ENCODE measurements at regions not wholly inside any gene's neighbourhood (a gene's known extent, or its start where the extent isn't known, plus 50 kb on each side); places are given as distances from the start of the nearest gene placed in this dataset.

DNA sequence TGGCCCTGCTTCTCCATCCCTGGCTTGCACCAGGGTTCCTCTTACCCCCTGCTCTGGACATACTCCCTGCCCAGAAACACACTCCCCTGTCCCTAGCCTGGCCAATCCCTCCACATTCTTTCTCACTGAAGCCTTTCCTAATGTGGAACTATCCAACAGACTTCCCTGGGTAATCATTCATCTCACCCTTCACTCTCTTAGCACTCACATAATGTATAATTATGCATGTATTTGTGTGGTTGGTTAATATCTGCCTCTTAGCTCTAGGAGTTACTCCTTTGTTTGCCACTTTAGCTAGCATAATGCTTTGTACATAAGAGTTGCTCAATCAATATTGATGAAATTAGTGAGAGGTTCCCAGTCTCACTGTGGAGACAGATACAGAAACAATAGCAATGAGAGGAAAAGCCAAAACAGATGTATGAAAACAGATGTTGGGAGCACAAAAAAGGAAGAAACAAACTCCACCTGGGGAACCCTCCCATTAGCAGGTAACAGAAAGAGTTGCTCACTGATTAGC is 76.9 kb upstream of the WARS2 start:
- TF ChIP-seq, protein P1, sequence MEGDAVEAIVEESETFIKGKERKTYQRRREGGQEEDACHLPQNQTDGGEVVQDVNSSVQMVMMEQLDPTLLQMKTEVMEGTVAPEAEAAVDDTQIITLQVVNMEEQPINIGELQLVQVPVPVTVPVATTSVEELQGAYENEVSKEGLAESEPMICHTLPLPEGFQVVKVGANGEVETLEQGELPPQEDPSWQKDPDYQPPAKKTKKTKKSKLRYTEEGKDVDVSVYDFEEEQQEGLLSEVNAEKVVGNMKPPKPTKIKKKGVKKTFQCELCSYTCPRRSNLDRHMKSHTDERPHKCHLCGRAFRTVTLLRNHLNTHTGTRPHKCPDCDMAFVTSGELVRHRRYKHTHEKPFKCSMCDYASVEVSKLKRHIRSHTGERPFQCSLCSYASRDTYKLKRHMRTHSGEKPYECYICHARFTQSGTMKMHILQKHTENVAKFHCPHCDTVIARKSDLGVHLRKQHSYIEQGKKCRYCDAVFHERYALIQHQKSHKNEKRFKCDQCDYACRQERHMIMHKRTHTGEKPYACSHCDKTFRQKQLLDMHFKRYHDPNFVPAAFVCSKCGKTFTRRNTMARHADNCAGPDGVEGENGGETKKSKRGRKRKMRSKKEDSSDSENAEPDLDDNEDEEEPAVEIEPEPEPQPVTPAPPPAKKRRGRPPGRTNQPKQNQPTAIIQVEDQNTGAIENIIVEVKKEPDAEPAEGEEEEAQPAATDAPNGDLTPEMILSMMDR (conservative IDR thresholded peaks at IDR 0.05): no peak
- no peak for TF ChIP-seq EZH2 (IDR thresholded peaks at IDR 0.05; ENCODE audit: low read depth)

Measured in PC-9 (cell line).